Vagina (tissue), 2 donors: ENCODE measurements at regions not wholly inside any gene's neighbourhood (a gene's known extent, or its start where the extent isn't known, plus 50 kb on each side); places are given as distances from the start of the nearest gene placed in this dataset.

ENCODE experiments used
- CTCF ChIP-seq, 3 experiments: fragments of 450-650 bp in 2 of 3; fragments of 200-600 bp in 1 of 3; sonication (generic) in 1 of 3; IDR thresholded peaks; one replicate each; pipeline ENCODE4 v1.5.1; 2017 to 2019; ENCODE audit warnings: antibody characterized with exemption in 3 of 3, mild to moderate bottlenecking in 2 of 3, moderate library complexity in 2 of 3
- POLR2A ChIP-seq, 2 donors: fragments of 450-650 bp; IDR thresholded peaks; one replicate each; pipeline ENCODE4 v1.6.1; 2017; ENCODE audit warnings: antibody characterized with exemption in 2 of 2, mild to moderate bottlenecking in 2 of 2, moderate library complexity in 2 of 2

GRCh38 chr5:166257661-166258060 lies 2033.8 kb upstream of the WWC1 start:
- TF ChIP-seq CTCF (IDR thresholded peaks at IDR 0.05) (no peak), POLR2A (IDR thresholded peaks at IDR 0.05) (no peak)
